ENCODE measurements at regions not wholly inside any gene's neighbourhood (a gene's known extent, or its start where the extent isn't known, plus 50 kb on each side); places are given as distances from the start of the nearest gene placed in this dataset.

DNA sequence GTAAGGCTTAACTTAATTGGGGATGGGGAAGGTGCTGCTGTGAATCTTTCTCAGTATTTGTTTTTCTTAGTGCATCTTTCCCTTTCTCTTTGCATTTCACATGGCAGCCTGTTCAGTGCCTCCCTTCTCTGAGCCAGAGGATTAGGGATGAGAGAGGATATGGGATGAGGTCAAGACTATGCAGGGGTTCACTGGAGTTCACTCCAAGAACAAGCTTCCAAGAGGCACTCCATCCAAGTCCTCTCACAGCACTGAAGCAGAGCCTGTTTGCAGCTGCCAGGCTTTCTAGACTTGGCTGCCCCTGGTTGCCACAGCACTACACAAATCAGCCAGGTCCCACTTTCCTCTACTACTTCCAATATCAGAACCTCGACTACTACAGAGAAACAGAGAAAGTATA is 80.3 kb upstream of the GYPC start:
- ATAC-seq (ENCODE audit: low FRiP score in 2 of 2) (no peak), DNase-seq (no peak)
- Histone ChIP-seq H3K9me3 (no peaks in the 10 kb centered on the region), H3K27me3 (no peaks in the 10 kb centered on the region), H3K4me1 (no peaks in the 10 kb centered on the region), H3K27ac (no peak overlapping the region), H3K4me3 (no peak overlapping the region), H3K36me3 (no peaks in the 10 kb centered on the region)
- no peak for TF ChIP-seq POLR2AphosphoS5 (IDR thresholded peaks at IDR 0.05)
- TF ChIP-seq POLR2A (IDR thresholded peaks at IDR 0.05), result no peak
- TF ChIP-seq EP300 (IDR thresholded peaks at IDR 0.05), result no peak
- TF ChIP-seq, protein P1, sequence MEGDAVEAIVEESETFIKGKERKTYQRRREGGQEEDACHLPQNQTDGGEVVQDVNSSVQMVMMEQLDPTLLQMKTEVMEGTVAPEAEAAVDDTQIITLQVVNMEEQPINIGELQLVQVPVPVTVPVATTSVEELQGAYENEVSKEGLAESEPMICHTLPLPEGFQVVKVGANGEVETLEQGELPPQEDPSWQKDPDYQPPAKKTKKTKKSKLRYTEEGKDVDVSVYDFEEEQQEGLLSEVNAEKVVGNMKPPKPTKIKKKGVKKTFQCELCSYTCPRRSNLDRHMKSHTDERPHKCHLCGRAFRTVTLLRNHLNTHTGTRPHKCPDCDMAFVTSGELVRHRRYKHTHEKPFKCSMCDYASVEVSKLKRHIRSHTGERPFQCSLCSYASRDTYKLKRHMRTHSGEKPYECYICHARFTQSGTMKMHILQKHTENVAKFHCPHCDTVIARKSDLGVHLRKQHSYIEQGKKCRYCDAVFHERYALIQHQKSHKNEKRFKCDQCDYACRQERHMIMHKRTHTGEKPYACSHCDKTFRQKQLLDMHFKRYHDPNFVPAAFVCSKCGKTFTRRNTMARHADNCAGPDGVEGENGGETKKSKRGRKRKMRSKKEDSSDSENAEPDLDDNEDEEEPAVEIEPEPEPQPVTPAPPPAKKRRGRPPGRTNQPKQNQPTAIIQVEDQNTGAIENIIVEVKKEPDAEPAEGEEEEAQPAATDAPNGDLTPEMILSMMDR (IDR thresholded peaks at IDR 0.05), result no peak
- WGBS, 2 donors, result 64 to 88% methylated on average over 1 of the region's 1 CpG

- TF ChIP-seq EP300 (IDR thresholded peaks at IDR 0.05) (no peak), POLR2AphosphoS5 (IDR thresholded peaks at IDR 0.05) (no peak), POLR2A (IDR thresholded peaks at IDR 0.05) (no peak)
- TF ChIP-seq, protein P1 (IDR thresholded peaks at IDR 0.05), result no peak
- WGBS, 2 donors, result 92 to 95% methylated on average over 9 of the region's 9 CpGs
- no peak for DNase-seq
- no peak for ATAC-seq (ENCODE audit: low FRiP score in 2 of 2)
- Histone ChIP-seq H3K9me3 (no peaks in the 10 kb centered on the region), H3K4me3 (no peak overlapping the region), H3K36me3 (no peaks in the 10 kb centered on the region), H3K27ac (no peak overlapping the region), H3K4me1 (no peaks in the 10 kb centered on the region), H3K27me3 (no peaks in the 10 kb centered on the region)
Measured at GRCh38 chr2:126579868-126580267, 76.1 kb upstream of the GYPC start.

DNA sequence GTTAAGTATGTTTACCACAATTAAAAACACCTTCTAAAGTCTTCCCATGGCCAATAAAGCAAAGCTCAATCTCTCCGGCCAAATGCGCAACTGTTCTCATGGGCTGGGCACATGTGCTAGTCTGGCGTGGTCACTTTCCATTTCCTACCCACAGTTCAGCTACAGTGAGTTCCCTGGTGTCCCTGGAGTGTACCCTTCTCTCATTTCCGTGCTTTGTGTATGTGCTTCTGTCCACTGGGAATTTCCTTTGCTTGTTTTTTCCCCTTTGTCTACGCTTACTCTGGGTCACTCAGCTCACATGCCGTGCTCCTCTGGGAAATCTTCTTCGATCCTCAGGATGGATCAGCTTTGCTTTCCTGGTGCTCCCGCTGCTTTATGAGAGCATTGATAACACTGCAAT is 69.6 kb upstream of the GYPC start:
- TF ChIP-seq, protein P1 (IDR thresholded peaks at IDR 0.05), result no peak
- peak; percentile 73 to 80 for TF ChIP-seq POLR2AphosphoS5 (IDR thresholded peaks at IDR 0.05)
- peak; percentile 62 to 95 (median 84) for TF ChIP-seq EP300 (IDR thresholded peaks at IDR 0.05)
- Histone ChIP-seq H3K27me3 (no peaks in the 10 kb centered on the region), H3K4me1 (peaks cover 0 to 4% (median 0%) of the 10 kb centered on the region in 4 donors), H3K4me3 (no peak overlapping the region), H3K36me3 (no peaks in the 10 kb centered on the region), H3K9me3 (no peaks in the 10 kb centered on the region), H3K27ac (peak overlapping the region; percentile 50 to 79 (median 66))
- peak in 1 of 2 donors; percentile 29 for DNase-seq
- ATAC-seq (ENCODE audit: low FRiP score in 2 of 2), result no peak
- WGBS, 2 donors, result 55 to 61% methylated on average over 8 of the region's 8 CpGs

- peaks cover 0 to 8% (median 2%) of the 10 kb centered on the region in 4 donors for H3K9me3 ChIP-seq
- DNase-seq, result no peak
- TF ChIP-seq POLR2A (IDR thresholded peaks at IDR 0.05) (no peak), POLR2AphosphoS5 (IDR thresholded peaks at IDR 0.05) (no peak), EP300 (IDR thresholded peaks at IDR 0.05) (no peak)
- TF ChIP-seq, protein P1 (IDR thresholded peaks at IDR 0.05), result no peak
- H3K27ac ChIP-seq, result no peak overlapping the region
- H3K27me3 ChIP-seq, result no peaks in the 10 kb centered on the region
- H3K4me3 ChIP-seq, result no peak overlapping the region
- no peaks in the 10 kb centered on the region for H3K4me1 ChIP-seq
- no peaks in the 10 kb centered on the region for H3K36me3 ChIP-seq
- no peak for ATAC-seq (ENCODE audit: low FRiP score in 2 of 2)
- WGBS, 2 donors, result 94 to 97% methylated on average over 2 of the region's 2 CpGs
Measured at GRCh38 chr2:126599062-126599461, 56.9 kb upstream of the GYPC start.

DNA sequence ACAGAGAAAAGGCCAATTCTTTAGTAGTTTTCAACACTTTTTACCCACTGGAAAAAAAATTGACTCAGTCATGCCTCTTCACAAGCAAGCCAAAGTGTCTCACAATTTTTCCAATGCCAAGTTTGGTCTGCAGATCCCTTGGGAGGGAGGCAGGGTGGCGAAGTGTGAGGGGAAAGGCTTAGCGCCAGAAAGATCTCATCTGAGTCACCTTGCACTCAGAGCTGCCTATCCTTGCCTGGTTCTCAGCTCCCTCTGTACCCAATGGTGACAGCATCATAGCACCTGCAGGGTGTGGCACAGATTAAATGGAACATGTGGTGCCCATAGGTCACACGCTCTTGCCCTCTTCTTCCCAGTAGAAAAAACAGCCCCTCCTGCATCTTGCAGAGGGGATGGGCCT is 55.2 kb upstream of the GYPC start:
- DNase-seq (no peak), ATAC-seq (ENCODE audit: low FRiP score in 2 of 2) (no peak)
- no peaks in the 10 kb centered on the region for H3K36me3 ChIP-seq
- peaks cover 0 to 16% (median 3%) of the 10 kb centered on the region in 4 donors for H3K9me3 ChIP-seq
- 94 to 97% methylated on average over 3 of the region's 3 CpGs for WGBS, 2 donors
- no peak overlapping the region for H3K27ac ChIP-seq
- no peaks in the 10 kb centered on the region for H3K27me3 ChIP-seq
- no peaks in the 10 kb centered on the region for H3K4me1 ChIP-seq
- no peak overlapping the region for H3K4me3 ChIP-seq
- TF ChIP-seq POLR2A (IDR thresholded peaks at IDR 0.05) (no peak), POLR2AphosphoS5 (IDR thresholded peaks at IDR 0.05) (no peak), EP300 (IDR thresholded peaks at IDR 0.05) (no peak)
- TF ChIP-seq, protein P1 (IDR thresholded peaks at IDR 0.05), result no peak
